GM12874 (cell line): ENCODE measurements at regions not wholly inside any gene's neighbourhood (a gene's known extent, or its start where the extent isn't known, plus 50 kb on each side); places are given as distances from the start of the nearest gene placed in this dataset.

Experiments used
- TF ChIP-seq, protein P1 (sequence below): IDR thresholded peaks from 2 replicates; pipeline ENCODE4 v1.5.1; 2011; ENCODE audit warnings: low read depth, mild to moderate bottlenecking, control low read depth, low read length, moderate library complexity; ENCODE audit not compliant: insufficient read depth

DNA sequence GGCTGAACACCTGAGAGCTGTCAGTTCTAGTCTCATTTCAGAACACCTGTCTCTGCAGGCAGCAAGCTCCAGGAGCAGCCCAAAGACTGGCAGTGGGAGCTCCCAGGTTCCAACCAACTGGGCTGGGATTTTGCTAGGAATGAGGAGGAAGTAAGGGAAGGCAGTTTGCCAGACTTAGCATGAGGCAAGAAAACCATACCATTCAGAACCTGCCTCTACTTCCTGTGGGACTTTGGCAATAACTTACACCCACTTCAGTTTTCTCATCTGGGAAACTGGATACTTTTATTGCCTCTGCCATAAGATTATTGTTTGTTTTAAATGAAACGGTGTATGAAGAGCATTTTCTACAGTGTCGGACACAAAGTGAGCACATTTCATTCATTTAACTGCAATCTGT lies 363.7 kb upstream of the ISX start:
- TF ChIP-seq, protein P1, sequence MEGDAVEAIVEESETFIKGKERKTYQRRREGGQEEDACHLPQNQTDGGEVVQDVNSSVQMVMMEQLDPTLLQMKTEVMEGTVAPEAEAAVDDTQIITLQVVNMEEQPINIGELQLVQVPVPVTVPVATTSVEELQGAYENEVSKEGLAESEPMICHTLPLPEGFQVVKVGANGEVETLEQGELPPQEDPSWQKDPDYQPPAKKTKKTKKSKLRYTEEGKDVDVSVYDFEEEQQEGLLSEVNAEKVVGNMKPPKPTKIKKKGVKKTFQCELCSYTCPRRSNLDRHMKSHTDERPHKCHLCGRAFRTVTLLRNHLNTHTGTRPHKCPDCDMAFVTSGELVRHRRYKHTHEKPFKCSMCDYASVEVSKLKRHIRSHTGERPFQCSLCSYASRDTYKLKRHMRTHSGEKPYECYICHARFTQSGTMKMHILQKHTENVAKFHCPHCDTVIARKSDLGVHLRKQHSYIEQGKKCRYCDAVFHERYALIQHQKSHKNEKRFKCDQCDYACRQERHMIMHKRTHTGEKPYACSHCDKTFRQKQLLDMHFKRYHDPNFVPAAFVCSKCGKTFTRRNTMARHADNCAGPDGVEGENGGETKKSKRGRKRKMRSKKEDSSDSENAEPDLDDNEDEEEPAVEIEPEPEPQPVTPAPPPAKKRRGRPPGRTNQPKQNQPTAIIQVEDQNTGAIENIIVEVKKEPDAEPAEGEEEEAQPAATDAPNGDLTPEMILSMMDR: no peak

DNA sequence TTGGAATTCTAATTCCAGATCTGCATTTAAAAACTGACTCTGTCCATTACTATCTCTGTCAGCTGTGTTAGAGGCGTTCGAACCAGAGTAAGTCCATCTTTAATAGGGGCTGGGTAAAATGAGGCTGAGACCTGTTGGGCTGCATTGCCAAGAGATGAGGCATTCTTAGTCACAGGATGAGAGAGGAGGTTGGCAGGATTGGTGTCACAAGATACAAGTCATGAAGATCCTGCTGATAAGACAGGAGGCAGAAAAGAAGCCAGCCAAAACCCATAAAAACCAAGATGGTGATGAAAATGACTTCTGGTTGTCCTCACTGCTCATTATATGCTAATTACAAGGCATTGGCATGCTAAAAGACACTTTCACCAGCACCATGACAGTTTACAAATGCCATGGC lies 356.3 kb upstream of the ISX start:
- TF ChIP-seq, protein P1: no peak

DNA sequence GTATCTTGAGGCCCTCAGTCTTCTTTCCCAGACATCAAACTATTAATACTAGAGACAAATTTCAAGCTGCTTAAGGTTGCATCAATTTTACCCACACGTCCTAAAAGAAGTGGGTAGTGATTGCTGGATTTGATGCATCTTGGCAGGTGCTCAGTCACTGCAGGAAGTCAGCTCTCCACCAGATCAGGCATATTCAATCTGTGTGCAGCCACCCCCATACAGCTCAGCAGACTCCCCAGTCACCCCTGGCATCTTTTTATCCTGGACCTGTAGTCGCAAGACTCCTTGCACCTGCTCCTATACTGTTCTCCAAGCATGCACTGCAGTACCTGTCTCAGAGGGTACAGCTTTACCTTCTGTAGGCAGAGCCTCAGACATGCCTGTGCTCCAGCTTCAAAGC lies 343.1 kb upstream of the ISX start:
- TF ChIP-seq, protein P1: no peak

DNA sequence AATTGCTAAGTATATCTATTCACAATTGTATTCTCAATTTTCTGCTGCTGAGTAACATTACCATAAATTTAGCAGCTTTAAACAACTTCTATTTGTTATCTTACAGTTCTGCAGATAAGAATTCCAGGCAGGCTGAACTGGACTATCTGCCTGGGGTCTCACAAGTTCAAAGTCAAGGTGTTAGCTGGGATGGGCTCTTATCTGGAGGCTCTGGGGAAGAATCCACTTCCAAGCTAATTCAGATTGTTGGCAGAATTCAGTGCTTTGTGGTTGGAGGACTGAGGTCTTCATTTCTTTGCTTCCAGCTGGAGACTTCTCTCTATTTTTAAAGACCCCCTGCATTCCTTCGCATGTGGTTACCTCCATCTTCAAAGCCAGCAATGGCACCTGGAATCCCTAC lies 329.9 kb upstream of the ISX start:
- TF ChIP-seq, protein P1: no peak

DNA sequence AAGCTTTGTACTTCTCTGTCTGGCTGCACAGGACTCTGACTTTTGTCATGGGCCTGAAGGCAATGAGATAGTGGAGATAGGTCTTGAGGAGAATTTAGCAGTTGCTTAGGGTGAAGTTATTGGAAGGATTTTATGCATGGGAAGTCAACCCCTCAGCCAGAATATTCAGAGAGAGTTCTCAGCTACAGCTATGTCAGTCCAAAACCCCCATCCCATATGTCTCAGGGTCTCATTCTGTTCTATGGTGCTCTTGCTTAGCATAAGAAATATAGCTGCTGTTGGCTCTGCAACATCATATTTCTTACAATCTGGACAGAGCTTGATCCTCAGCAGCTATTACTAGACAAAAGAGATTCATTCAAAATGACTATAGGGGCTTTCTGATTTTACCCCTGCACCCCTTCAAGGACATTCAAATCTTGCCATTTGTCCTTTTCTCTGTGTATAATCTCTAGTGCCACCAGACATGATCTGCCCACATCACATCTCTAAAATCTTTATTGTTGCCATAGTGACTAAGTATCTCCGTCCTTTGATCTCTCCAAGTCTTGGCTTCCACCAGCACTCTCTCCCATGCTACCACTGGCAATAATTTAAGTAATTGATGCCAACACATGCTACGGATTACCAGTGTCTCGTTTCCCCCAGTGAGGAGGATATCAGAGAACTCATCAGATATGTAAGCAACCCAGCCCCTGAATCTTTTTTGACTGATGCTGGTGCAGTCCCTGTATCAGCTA lies 327.1 kb upstream of the ISX start:
- TF ChIP-seq, protein P1: no peak

DNA sequence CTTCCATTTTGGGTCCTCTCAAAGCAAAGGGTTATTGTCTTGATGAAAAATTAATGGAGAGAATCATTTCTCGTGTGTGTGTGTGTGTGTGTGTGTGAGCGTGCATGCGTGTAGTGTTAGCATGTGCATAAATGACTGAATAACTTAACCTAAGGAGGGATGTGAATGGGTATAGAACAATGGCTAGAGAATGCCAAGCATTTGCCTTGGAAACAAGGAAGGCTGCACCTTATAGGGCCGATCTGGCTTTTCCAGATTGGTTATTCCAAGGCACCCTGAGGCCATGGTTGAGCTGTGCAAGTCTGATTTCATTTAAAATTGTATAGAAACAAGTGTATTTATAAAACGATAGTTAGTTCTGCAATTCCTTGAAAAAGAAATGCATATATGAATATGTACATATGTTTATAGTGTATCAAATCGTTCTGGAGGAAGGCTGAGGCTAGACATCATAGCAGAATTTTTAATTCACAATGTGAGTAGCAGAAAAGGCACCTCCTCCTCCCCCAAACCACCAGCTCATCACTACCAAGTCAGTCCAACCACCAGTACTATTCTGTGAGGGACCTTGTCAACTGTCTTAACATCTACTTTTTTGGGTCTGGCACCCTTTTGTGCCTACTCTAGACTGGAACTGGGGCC lies 322.7 kb upstream of the ISX start:
- TF ChIP-seq, protein P1: no peak

DNA sequence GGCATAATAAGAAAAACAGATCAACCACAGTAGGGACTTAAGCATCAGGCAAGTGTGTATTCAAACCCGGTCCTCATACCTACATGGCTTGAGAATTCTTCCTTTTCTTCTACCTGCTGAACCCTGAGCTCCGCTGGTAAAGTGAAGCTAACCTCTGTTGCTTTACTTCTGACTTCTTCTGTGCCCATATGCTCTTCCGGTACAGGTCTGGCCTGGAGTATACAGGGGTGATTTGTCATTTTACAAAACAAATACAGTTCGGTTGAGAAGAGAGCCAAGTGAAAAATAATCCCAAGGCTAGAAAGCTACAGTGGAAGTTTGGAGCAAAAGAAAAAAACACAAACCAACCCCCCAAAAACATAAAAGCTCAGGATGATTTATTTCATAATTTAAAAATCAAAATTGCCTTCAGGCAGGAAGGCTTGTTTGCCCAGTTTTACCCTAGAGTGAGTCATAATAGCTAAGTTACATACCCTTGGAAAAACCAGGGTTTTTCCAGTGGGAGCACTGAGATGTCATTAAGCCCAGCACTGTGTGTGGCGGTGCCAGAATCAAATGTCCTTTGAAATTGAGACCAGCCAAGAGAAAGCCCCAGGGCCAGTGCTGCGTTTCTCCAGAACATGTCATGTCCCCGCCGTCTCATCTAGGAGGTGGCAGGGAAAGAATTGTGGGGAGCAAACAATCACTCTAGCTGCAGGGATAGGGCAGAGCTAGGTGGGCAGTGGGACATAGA lies 305.5 kb upstream of the ISX start:
- TF ChIP-seq, protein P1: no peak
